HG03469 (cell line): ENCODE measurements at regions not wholly inside any gene's neighbourhood (a gene's known extent, or its start where the extent isn't known, plus 50 kb on each side); places are given as distances from the start of the nearest gene placed in this dataset.

Experiments
- ATAC-seq: cut with Tn5 transposase; IDR thresholded peaks from one replicate; pipeline ENCODE4 v1.9.1; 2021; ENCODE audit warnings: mild to moderate bottlenecking, moderate library complexity, moderate number of reproducible peaks; ENCODE audit not compliant: unreplicated experiment

- no peak for ATAC-seq
Observed at GRCh38 chr12:92438641-92439419, 264.0 kb upstream of the PLEKHG7 start.

GRCh38 chr12:92437452-92437851 is 265.3 kb upstream of the PLEKHG7 start:
- no peak for ATAC-seq

DNA sequence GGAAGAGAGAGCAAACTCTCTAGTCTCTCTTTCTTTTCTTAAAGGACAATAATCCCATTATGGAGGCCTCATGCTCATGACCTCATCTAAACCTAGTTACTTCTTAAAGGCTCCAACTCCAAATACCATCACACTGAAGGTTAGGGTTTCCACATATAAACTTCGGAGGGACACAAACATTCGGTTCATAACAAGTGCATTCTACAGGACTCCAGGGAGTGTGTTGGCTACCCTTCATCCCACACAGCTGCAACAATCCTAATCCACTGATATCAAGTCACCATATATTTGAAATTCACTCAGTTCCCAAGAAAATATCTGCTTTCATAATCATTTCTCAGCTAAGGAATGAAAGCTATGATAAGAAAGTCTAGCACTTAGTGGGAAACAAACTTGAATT is 265.9 kb upstream of the PLEKHG7 start:
- ATAC-seq, result no peak

- ATAC-seq, result no peak
Observed at GRCh38 chr12:92434607-92435025, 268.2 kb upstream of the PLEKHG7 start.

DNA sequence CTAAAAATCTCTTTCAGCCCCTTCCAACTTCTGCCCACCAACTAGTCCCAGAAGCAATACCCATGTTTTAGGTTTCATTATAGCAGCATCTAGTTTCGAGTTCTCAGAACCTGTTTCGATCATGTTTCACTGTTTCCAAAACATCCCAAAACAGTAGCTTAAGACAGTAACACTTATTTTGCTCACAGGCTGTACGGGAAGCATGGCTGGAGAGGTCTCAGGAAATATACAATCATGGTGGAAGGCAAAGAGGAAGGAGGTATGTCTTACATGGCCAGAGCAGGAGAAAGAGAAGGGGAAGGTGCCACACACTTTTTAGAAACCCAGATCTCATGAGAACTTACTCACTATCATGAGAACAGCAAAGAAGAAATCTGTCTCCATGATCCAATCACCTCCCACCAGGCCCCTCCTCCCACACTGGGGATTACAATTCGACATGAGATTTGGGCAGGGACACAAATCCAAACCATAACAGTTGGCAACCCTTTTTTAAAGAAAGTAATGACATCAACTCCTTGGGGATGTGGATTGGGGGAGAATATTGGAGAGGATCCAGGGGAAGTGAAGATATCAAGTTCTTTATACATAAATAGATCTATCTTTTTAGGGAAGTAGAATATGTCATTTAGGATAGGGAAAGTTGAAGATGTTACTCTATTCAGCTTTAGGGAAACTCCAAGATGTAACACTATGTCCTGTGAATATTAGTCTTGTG is 269.9 kb upstream of the PLEKHG7 start:
- ATAC-seq, result peak; percentile 50

DNA sequence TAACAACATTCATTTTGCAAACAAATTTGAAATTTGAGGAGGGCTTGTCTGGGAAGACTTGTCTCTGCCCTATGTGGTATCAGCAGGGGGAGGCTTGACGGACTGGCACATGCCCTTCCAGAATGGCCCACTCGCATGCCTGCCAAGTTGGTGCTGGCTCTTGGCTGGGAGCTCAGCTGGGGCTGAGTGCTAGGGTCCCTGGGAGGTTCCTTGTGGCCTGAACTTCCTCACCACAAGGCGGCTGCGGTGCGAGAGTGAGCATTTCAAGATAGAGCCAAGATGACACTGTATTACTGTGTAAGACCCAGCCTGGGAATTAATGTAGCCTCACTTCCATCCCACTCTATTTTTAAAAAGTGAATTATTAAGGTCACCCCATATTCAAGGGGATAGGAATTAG is 271.6 kb upstream of the PLEKHG7 start:
- peak; percentile 42 for ATAC-seq

- ATAC-seq, result no peak
Observed at GRCh38 chr12:92426332-92426731, 276.5 kb upstream of the PLEKHG7 start.

DNA sequence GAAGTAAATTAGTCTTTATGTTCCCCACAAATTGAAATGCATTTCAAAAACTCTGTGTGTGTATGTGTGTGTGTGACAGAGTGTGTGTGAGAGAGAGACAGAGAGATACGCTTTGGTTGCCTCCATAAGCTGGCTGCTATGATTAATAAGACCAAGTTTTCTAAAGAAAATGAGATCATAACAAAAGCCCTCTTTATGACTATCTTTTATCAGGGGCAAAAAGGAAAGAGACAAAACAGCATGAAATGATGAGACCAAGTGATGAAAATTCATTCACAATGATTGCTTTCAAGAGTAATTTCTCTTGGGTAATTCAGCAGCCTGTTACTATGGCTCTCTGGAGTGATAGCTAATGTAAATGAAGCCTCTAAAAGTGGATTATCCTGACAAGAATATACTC is 277.6 kb upstream of the PLEKHG7 start:
- no peak for ATAC-seq

DNA sequence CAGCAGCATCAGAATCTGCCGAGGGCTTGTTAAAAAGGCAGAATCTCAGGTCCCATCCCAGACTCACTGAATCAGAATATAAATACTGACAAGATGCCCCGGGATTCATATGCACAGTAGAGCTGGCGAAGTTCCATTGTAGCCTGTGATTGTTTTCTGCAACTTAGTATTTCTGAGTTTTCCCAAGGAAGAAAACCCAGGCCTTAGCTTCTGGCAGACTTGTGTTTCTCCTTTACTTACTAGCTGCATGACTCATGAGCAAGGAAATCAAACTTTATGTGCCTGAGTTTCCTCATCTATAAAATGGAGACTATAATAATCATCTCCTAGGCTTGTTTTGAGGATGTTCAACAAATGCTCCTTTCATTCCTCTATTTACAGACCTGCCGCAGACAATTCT is 278.5 kb upstream of the PLEKHG7 start:
- no peak for ATAC-seq

DNA sequence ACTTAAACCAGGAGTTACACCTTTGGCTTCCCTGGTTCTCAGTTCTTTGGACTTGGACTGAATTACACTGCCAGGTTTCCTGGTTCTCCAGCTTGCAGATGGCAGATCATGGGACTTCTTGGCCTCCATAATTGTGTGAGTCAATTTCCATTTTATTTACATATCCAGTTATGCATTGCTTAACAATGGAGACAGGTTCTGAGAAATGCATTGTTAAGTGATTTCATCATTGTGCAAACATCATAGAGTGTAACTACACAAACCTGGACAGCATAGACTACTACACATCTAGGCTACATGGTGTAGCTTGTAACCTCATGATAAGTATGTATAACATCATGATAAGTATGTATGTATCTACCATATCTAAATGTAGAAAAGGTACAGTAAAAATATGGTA is 276.1 kb upstream of the BTG1 start:
- ATAC-seq, result no peak

- ATAC-seq, result no peak
Observed at GRCh38 chr12:92421042-92421441, 275.4 kb upstream of the BTG1 start.

- no peak for ATAC-seq
Observed at GRCh38 chr12:92419201-92419600, 273.6 kb upstream of the BTG1 start.

- ATAC-seq, result no peak
Observed at GRCh38 chr12:92418381-92418780, 272.7 kb upstream of the BTG1 start.

DNA sequence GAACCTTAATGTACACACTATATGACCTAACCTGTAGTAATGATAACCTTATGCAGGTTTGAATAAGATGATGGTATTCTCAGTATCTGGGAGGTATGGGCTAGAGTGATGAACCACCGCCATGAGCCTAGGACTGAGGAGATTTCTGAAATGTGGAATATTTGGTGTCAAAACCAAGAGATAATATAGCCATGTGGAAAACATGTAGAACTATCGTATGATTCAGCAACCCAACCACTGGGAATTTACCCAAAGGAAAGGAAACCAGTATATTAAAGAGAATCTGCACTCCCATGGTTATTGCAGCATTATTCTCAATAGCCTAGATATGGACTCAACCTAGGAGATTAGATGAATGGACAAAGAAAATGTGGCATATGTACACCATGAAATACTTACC is 271.7 kb upstream of the BTG1 start:
- ATAC-seq, result no peak

DNA sequence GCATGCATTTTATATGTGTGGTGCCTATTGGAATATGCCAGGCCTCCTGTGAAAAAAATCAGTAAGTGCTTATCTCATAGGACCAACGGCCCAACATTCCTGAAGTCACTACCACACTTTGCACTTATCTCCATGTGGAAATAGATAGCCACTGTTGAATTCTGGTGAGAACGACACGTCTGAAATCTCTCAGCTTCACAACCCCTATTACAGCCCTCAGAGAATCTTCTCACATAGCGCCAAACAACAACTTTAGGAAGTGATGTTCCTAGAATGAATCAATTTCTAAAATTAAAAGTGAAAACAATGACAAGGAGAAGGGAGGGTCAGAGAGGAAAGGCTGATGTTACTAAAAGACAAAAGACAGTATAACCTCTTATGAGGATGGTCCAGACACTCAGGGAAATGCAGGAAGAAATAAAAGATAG is 270.8 kb upstream of the BTG1 start:
- no peak for ATAC-seq

DNA sequence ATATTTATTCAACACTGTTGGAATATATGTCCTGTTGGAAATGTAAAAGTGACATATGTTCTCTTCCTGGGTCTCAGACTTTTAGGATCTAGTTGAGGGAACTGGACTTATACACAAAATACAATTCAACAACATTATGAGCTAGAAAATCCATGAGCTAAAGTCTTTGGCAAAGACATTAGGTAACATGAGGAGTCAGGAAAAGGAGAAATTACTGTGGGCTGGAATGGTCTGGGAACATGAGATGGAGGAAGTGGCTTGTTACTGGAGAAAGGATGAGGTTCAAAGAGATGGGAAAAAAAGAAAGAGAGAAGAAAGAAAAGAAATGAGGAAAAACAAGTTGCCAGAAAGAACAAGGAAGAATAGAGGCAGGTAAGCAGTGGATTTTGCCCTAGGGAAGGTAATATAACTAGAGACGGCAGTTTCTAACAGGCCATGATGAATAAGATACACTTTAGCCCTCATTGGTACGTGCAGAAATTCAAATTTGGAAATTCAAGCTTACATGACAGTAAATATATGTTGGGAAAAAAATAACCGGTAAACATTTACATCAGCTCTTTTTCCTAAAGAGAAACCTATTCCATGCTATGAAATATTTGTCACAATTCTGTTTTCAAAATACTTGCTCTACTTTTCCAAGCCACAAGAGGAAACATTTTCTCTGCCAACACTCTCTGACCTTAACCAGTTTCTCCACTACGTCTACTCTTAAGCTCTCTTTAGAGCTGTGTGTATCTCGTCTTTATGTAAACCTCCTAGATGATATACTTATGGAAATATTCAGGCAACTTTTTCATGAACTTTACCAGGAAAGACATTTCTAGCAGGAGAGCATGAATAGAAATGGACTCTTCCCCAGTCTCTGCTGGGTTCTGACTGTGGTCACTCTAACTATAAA is 268.8 kb upstream of the BTG1 start:
- ATAC-seq, result no peak

GRCh38 chr12:92413286-92413685 is 267.6 kb upstream of the BTG1 start:
- ATAC-seq, result no peak

GRCh38 chr12:92412856-92413255 is 267.2 kb upstream of the BTG1 start:
- no peak for ATAC-seq

GRCh38 chr12:92411687-92412086 is 266.0 kb upstream of the BTG1 start:
- no peak for ATAC-seq

GRCh38 chr12:92408072-92408900 is 262.6 kb upstream of the BTG1 start:
- ATAC-seq, result no peak
